GM12878 (cell line): ENCODE measurements at regions not wholly inside any gene's neighbourhood (a gene's known extent, or its start where the extent isn't known, plus 50 kb on each side); places are given as distances from the start of the nearest gene placed in this dataset.

Source experiments
- ATAC-seq: fragments of 200-7000 bp; cut with Tn5 transposase; 3 replicates; pipeline ENCODE4 v1.9.1; 2020; ENCODE audit warnings: mild to moderate bottlenecking, moderate library complexity
- BruUV-seq: library from RNA; stranded (reverse); fragments of 400-500 nt; replicated peaks from 2 replicates; lab custom pipeline; 2021; lab: Mats Ljungman, UMichigan
- CTCF ChIA-PET: fragments of 300-600 bp; sonication (Branson Sonifier 250); formaldehyde crosslinking; extraction: SDS; loops from one replicate; lab custom pipeline; 2021; ENCODE audit warnings: inconsistent platforms; lab: Yijun Ruan, JAX
- POLR2A ChIA-PET: fragments of 350-600 bp; formaldehyde crosslinking; extraction: SDS; loops from one replicate; lab custom pipeline; 2021; ENCODE audit warnings: inconsistent platforms; lab: Charles Lee
- RAD21 ChIA-PET: fragments of 300-600 bp; sonication (Branson Sonifier 250); formaldehyde crosslinking; loops from one replicate; lab custom pipeline; 2023; ENCODE audit warnings: antibody characterized with exemption; ENCODE audit not compliant: unreplicated experiment; lab: Charles Lee
- SMC1A ChIA-PET: fragments of 300-600 bp; sonication (Branson Sonifier 250); formaldehyde crosslinking; loops from one replicate; lab custom pipeline; 2023; ENCODE audit not compliant: unreplicated experiment, uncharacterized antibody; lab: Charles Lee
- DNase-seq: peaks from one replicate; pipeline ENCODE4 v3.0.0-alpha.2; 2011; ENCODE audit warnings: low read depth, low spot score
- FAIRE-seq: peaks from 3 replicates; lab custom pipeline; 2011; peaks lifted over from hg19 to GRCh38; lab: Jason Lieb, UNC
- H2AFZ ChIP-seq: 2 replicates; pipeline ENCODE4 v1.6.0; 2011; ENCODE audit warnings: low read depth, low read length, control low read depth; ENCODE audit not compliant: control insufficient read depth
- H3K27ac ChIP-seq: 2 replicates; pipeline ENCODE4 v1.5.1; 2011; ENCODE audit warnings: control low read depth; ENCODE audit not compliant: control insufficient read depth, insufficient read depth
- H3K27me3 ChIP-seq, 2 experiments: replicated peaks in 1 of 2; 2 replicates each; pipeline versions ENCODE4 v1.6.0 to v1.6.1; 2011; ENCODE audit warnings: low read length in 1 of 2; ENCODE audit not compliant: control insufficient read depth in 2 of 2, insufficient read depth in 2 of 2
- H3K36me3 ChIP-seq, 2 experiments: 2 replicates each; pipeline ENCODE4 v1.5.1; 2011; ENCODE audit warnings: low read length in 1 of 2; ENCODE audit not compliant: control insufficient read depth in 2 of 2, insufficient read depth in 2 of 2
- H3K4me1 ChIP-seq: 2 replicates; pipeline ENCODE4 v1.6.1; 2011; ENCODE audit warnings: mild to moderate bottlenecking, low read length, moderate library complexity, mixed read lengths; ENCODE audit not compliant: control insufficient read depth, insufficient read depth
- H3K4me2 ChIP-seq: 2 replicates; pipeline ENCODE4 v1.6.0; 2011; ENCODE audit warnings: control low read depth; ENCODE audit not compliant: control insufficient read depth, insufficient read depth
- H3K4me3 ChIP-seq: fragments of 200-600 bp; sonication (generic); 2 replicates; pipeline ENCODE4 v1.5.1; 2016
- H3K79me2 ChIP-seq: 2 replicates; pipeline ENCODE4 v1.6.0; 2011; ENCODE audit warnings: low read length; ENCODE audit not compliant: control insufficient read depth, insufficient read depth
- H3K9ac ChIP-seq: 2 replicates; pipeline ENCODE4 v1.8.0; 2011; ENCODE audit warnings: low read length, control low read depth, mixed read lengths; ENCODE audit not compliant: control insufficient read depth, insufficient read depth
- H3K9me3 ChIP-seq: replicated peaks from 3 replicates; pipeline ENCODE4 v1.5.1; 2011; ENCODE audit warnings: mild to moderate bottlenecking, low read length; ENCODE audit not compliant: control insufficient read depth, insufficient read depth
- H4K20me1 ChIP-seq: 2 replicates; pipeline ENCODE4 v1.6.0; 2011; ENCODE audit not compliant: control insufficient read depth, insufficient read depth
- ATF3 ChIP-seq: IDR thresholded peaks from 2 replicates; pipeline ENCODE4 v1.6.1; 2011; ENCODE audit warnings: low read depth, mild to moderate bottlenecking, low read length, moderate library complexity, borderline replicate concordance; ENCODE audit errors: extremely low read depth
- BMI1 ChIP-seq: fragments of 450-650 bp; IDR thresholded peaks from 2 replicates; pipeline ENCODE4 v1.6.1; 2016; ENCODE audit warnings: mild to moderate bottlenecking, moderate library complexity, borderline replicate concordance
- CHD2 ChIP-seq: IDR thresholded peaks from 2 replicates; pipeline ENCODE4 v1.6.1; 2011; ENCODE audit warnings: low read depth, low read length, improper control_type of control experiment, borderline replicate concordance
- EED ChIP-seq: sonication (generic); IDR thresholded peaks from 2 replicates; pipeline ENCODE4 v1.6.1; 2016; ENCODE audit warnings: antibody characterized with exemption, low read depth
- GABPA ChIP-seq: IDR thresholded peaks from 2 replicates; pipeline ENCODE4 v1.6.1; 2014; ENCODE audit warnings: antibody characterized with exemption, low read depth, mild to moderate bottlenecking, inconsistent platforms
- GATAD2B ChIP-seq: fragments of 450-650 bp; conservative IDR thresholded peaks from 2 replicates; pipeline ENCODE4 v1.6.1; 2017; ENCODE audit warnings: low read depth, mild to moderate bottlenecking, moderate library complexity
- HDAC6 ChIP-seq: fragments of 200-600 bp; sonication (generic); IDR thresholded peaks from one replicate; pipeline ENCODE4 v1.8.0; 2017; ENCODE audit warnings: antibody characterized with exemption; ENCODE audit not compliant: unreplicated experiment
- IRF3 ChIP-seq: fragments of 450-650 bp; IDR thresholded peaks from 2 replicates; pipeline ENCODE4 v1.6.1; 2014; ENCODE audit warnings: mild to moderate bottlenecking
- KAT2A ChIP-seq: conservative IDR thresholded peaks from 2 replicates; pipeline ENCODE4 v1.6.1; 2011; ENCODE audit warnings: low read depth, low read length; ENCODE audit not compliant: control insufficient read depth
- RFX5 ChIP-seq: IDR thresholded peaks from 2 replicates; pipeline ENCODE4 v1.6.1; 2011; ENCODE audit warnings: low read depth, low read length, improper control_type of control experiment
- SMAD5 ChIP-seq: IDR thresholded peaks from 2 replicates; pipeline ENCODE4 v1.6.1; 2016; ENCODE audit warnings: antibody characterized with exemption, low read depth
- SMC3 ChIP-seq: IDR thresholded peaks from 2 replicates; pipeline ENCODE4 v1.6.1; 2011; ENCODE audit warnings: low read length, improper control_type of control experiment, borderline replicate concordance
- TARDBP ChIP-seq: IDR thresholded peaks from 2 replicates; pipeline ENCODE4 v1.6.1; 2016; ENCODE audit warnings: borderline replicate concordance
- ZNF217 ChIP-seq: fragments of 450-650 bp; IDR thresholded peaks from 2 replicates; pipeline ENCODE4 v1.6.1; 2017; ENCODE audit warnings: antibody characterized with exemption, mild to moderate bottlenecking
- WGBS: methylation state at CpG from one replicate; pipeline ENCODE4 v1.1.6; 2016; ENCODE audit warnings: low lambda C conversion rate; ENCODE audit not compliant: insufficient replicate concordance, insufficient coverage; ENCODE audit errors: missing lambda C conversion rate; 5-methylcytosine and 5-hydroxymethylcytosine counted together
- in situ Hi-C: fragments of 300-500 bp; cut with MboI; formaldehyde crosslinking; loops from 9 replicates; pipeline ENCODE4 v1.14.3; 2018; ENCODE audit warnings: mixed read lengths
- intact Hi-C: fragments of 100-400 bp; cut with micrococcal nuclease; formaldehyde crosslinking; loops from one replicate; pipeline ENCODE4 v1.14.2; 2022; ENCODE audit not compliant: unreplicated experiment
- TF ChIP-seq, protein P1 (sequence below): IDR thresholded peaks from 2 replicates; pipeline ENCODE4 v1.6.1; 2011; ENCODE audit warnings: borderline replicate concordance, low read depth, mild to moderate bottlenecking, moderate library complexity, mixed read lengths, low read length; ENCODE audit not compliant: insufficient read depth; ENCODE audit errors: extremely low read length

GRCh38 chr6:44651604-44652003 is 264.1 kb downstream of the CDC5L start (continued):
- no peak for TF ChIP-seq HDAC6
- TF ChIP-seq, all 136 proteins: peak for 0

DNA sequence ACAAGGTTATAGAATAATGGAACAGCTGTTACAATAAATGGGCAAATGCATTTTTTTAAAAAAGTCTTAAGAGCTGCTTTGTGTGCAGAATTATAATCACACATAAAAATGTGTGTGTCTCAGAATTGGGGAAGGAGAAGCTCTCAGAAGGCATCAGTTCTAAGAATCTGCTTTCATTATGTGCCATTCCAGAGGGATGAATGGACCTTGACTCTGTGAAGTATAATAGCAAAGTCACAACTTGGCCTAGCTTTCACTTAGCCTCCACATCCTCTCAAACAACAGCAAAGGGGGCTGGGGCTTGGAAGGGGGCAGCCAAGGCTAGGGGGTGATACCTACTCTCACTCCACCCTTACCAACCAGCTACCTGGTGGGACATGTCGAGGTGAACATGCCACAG is 265.0 kb downstream of the CDC5L start:
- in situ Hi-C loops (no loop called here), intact Hi-C loops (loop anchor here (5.0 to 10.0 kb wide), 4 partner anchors 175 to 772 kb away; no protein-coding TSS in a partner anchor)
- Histone ChIP-seq H3K9ac (no peak overlapping the region), H3K79me2 (no peaks in the 10 kb centered on the region), H3K4me2 (no peak overlapping the region), H3K4me1 (no peaks in the 10 kb centered on the region), H3K4me3 (no peak overlapping the region), H3K9me3 (no peaks in the 10 kb centered on the region), H3K27ac (no peak overlapping the region), H3K27me3 (peaks cover 0 to 2% of the 10 kb centered on the region in 2 experiments; a peak in 1 of 4 replicates), H4K20me1 (no peaks in the 10 kb centered on the region), H3K36me3 (no peaks in the 10 kb centered on the region), H2AFZ (no peak overlapping the region)
- SMC1A ChIA-PET = interaction anchor here (0.6 to 1.8 kb wide), 11 partner anchors 15 to 1275 kb away, joined by 3 to 5 read pairs (median 3); no protein-coding TSS in a partner anchor
- POLR2A ChIA-PET = no interaction called here
- FAIRE-seq (no peak), DNase-seq (no peak), ATAC-seq (no peak)
- CTCF ChIA-PET = interaction anchor here (1.0 to 7.5 kb wide), 8 partner anchors 8 to 1271 kb away, joined by 3 to 88 read pairs (median 4); no protein-coding TSS in a partner anchor
- RAD21 ChIA-PET = interaction anchor here (1.0 to 2.7 kb wide), 3 partner anchors 16 to 1269 kb away, joined by 4 to 18 read pairs (median 6); no protein-coding TSS in a partner anchor
- WGBS = 0% methylated on average over 1 of the region's 1 CpG
- TF ChIP-seq RFX5 = no peak
- TF ChIP-seq GATAD2B = no peak
- TF ChIP-seq CHD2 = no peak
- TF ChIP-seq EED = no peak
- no peak for TF ChIP-seq GABPA
- no peak for TF ChIP-seq IRF3
- TF ChIP-seq, protein P1, sequence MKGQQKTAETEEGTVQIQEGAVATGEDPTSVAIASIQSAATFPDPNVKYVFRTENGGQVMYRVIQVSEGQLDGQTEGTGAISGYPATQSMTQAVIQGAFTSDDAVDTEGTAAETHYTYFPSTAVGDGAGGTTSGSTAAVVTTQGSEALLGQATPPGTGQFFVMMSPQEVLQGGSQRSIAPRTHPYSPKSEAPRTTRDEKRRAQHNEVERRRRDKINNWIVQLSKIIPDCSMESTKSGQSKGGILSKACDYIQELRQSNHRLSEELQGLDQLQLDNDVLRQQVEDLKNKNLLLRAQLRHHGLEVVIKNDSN = no peak
- no peak for TF ChIP-seq ZNF217
- TF ChIP-seq ATF3 = no peak
- TF ChIP-seq SMC3 = no peak
- TF ChIP-seq BMI1 = no peak
- no peak for TF ChIP-seq SMAD5
- no peak for TF ChIP-seq KAT2A
- TF ChIP-seq TARDBP = no peak
- TF ChIP-seq, all 136 proteins: peak for 0
- no TSS peak for BruUV-seq
